ENCODE measurements at regions not wholly inside any gene's neighbourhood (a gene's known extent, or its start where the extent isn't known, plus 50 kb on each side); places are given as distances from the start of the nearest gene placed in this dataset.
"Not testable (repeated sequence)": the region's sequence is repeated elsewhere in the genome, so short reads cannot be mapped to it uniquely, and the experiment has no call there.

- no peak for DNase-seq
Observed at GRCh38 chr4:164221631-164222030, 532.3 kb upstream of the SMIM31 start.

- no peak for DNase-seq
Observed at GRCh38 chr4:164224871-164225270, 529.1 kb upstream of the SMIM31 start.

GRCh38 chr4:164229255-164229654 is 524.7 kb upstream of the SMIM31 start:
- no peak for DNase-seq

GRCh38 chr4:164239433-164239832 is 514.5 kb upstream of the SMIM31 start:
- no peak for DNase-seq

- DNase-seq: no peak
Observed at GRCh38 chr4:164239976-164240375, 514.0 kb upstream of the SMIM31 start.

- peak; percentile 41 for DNase-seq
Observed at GRCh38 chr4:164251257-164251656, 502.7 kb upstream of the SMIM31 start.

DNA sequence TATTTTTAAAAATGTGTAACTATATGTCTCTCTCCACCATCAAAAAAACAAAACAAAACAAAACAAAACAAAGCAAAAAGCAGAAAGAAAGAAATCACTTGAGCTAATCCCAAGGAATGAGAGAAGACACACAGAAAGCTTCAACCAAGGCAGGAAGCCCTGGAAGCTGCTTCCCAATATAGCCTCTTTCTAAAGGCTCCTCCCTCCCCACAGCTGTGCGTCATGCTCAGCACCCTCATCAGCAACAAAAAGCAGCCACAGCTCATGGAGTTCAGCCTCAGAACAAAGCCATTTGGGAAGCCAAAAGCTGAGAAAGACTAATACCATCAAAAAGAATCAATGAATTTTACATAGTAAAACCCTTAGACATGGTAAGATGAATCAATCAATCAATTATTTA is 501.6 kb upstream of the SMIM31 start:
- DNase-seq: peak; percentile 38

- DNase-seq: no peak
Observed at GRCh38 chr4:164261831-164262230, 492.1 kb upstream of the SMIM31 start.

GRCh38 chr4:164262508-164262907 is 491.4 kb upstream of the SMIM31 start:
- DNase-seq: not testable (repeated sequence)

- not testable (repeated sequence) for DNase-seq
Observed at GRCh38 chr4:164277414-164277813, 476.5 kb upstream of the SMIM31 start.

DNA sequence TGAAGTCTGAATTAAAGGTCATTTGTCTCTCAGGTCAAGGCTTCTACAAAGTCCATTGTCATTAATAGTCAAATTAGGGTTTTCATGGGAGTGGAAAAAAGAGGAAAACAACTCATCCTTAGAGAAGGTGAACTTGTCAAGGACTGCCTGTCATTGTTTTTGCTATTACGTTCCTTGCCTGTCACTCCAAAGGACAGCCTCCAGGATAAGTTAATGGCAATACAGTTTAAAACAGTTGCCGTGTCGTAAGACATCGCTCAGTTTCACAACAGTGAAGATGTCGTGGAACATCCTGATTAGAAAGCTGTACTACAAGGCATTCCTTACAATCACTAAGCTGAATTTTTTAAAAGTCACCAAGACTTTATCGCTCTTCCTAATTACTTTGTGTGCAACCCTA is 466.8 kb upstream of the SMIM31 start:
- no peak for DNase-seq

DNA sequence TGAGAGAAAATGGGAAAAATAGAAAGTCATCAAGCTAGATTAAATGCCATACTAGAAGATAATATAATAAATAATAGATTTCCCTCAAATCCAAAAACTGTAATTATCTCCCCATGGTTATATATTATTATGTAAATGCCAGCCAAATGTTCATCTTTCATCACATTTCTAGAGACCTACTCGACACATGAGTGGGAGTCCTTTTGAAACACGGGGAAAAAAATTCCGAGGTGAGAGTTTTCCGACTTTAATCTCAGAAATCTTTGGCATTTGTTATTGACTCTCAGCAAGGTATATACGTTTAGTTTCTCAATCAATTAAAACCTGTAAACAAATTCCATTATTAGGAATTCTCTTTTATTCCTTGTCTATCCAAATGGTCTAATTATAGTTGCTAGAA is 465.4 kb upstream of the SMIM31 start:
- no peak for DNase-seq

GRCh38 chr4:164293203-164293602 is 460.7 kb upstream of the SMIM31 start:
- no peak for DNase-seq

DNA sequence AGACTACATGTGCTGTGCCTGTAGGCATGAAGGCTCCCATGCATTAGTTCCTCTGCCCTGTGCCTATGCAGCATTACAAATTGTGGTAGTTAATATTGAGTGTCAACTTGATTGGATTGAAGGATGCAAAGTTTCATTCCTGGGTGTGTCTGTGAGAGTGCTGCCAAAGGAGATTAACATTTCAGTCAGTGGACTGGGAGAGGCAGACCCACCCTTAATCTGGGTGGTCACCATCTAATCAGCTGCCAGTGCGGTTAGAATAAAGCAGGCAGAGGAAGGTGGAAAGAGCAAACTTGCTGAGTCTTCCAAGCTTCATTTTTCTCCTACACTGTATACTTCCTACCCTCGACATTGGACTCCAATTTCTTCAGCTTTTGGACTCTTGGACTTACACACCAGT is 460.2 kb upstream of the SMIM31 start:
- DNase-seq: no peak

GRCh38 chr4:164301430-164301829 is 452.5 kb upstream of the SMIM31 start:
- no peak for DNase-seq

- no peak for DNase-seq
Observed at GRCh38 chr4:164304101-164304639, 449.8 kb upstream of the SMIM31 start.

GRCh38 chr4:164304861-164305260 is 449.1 kb upstream of the SMIM31 start:
- no peak for DNase-seq

- no peak for DNase-seq
Observed at GRCh38 chr4:164307262-164307661, 446.7 kb upstream of the SMIM31 start.

GRCh38 chr4:164312671-164313070 is 441.3 kb upstream of the SMIM31 start:
- no peak for DNase-seq

- DNase-seq: no peak
Observed at GRCh38 chr4:164313853-164314252, 440.1 kb upstream of the SMIM31 start.

GRCh38 chr4:164318350-164318749 is 435.6 kb upstream of the SMIM31 start:
- DNase-seq: no peak

DNA sequence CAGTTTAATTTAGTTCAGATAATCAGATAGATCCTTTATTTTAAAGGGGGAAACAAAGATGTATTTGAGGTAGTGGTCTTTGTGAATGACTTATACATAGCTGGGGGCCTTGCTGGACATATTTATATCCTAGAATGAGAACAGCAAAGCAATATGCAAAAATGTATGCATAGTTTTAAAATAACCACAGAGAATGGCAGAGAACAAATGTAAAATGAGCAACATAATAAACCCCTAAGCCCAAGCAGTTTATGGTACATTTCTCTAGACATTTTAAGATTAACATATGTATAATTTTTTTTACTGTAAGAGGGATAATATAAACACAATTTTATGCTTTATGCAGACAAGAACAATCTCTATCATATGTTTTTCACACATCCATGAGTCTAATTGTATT is 434.2 kb upstream of the SMIM31 start:
- DNase-seq: no peak

DNA sequence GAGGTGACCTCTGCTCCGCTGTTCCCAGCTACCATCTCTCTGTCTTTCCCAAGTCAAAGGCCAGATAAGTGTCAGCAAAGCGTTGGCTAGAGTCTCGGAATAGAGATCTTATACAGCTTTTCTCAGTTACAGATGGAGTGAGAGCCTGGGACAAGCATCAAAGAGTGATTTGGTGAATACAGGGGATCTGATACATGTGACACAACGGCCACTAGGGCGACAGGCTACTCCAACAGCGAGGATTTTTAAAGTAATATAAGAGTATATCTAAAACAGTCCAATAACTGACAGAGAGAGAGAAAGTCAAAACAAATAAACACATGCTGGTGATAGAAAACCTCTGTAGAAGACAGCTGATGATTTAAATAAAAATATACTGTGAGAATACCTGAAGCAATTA is 433.1 kb upstream of the SMIM31 start:
- no peak for DNase-seq

DNA sequence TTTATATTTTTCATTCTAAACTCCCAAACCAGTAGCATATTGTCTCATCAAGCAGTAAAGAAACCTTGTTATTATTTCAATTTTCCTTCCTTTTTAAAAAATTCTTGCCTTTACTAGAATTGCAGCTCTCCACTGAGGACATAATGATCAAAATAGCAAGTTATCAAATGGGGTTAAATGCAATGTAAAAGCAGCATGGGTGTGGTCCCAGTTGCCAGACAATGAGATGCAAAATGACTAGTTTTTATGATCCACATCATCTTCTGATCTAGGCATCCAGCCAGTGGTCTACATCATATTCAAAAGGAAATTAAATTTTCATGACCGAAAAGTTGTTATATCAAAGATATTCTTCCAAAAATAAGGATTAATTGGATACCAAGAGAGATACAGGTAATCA is 427.9 kb upstream of the SMIM31 start:
- no peak for DNase-seq

- no peak for DNase-seq
Observed at GRCh38 chr4:164337219-164337944, 416.5 kb upstream of the SMIM31 start.

Data from NCI-H69 (cell line).